RPMI7951 (cell line): ENCODE measurements at regions not wholly inside any gene's neighbourhood (a gene's known extent, or its start where the extent isn't known, plus 50 kb on each side); places are given as distances from the start of the nearest gene placed in this dataset.

ENCODE experiments used
- DNase-seq: peaks from one replicate; pipeline ENCODE4 v3.0.0-alpha.2; 2012; ENCODE audit warnings: low read depth

GRCh38 chr13:104251931-104252330 lies 1185.7 kb upstream of the SLC10A2 start:
- DNase-seq = no peak

- no peak for DNase-seq
Measured at GRCh38 chr13:104246955-104247354, 1180.7 kb upstream of the SLC10A2 start.

GRCh38 chr13:104206450-104207044 lies 1140.3 kb upstream of the SLC10A2 start:
- DNase-seq = no peak

GRCh38 chr13:104204177-104204576 lies 1138.0 kb upstream of the SLC10A2 start:
- DNase-seq = no peak

GRCh38 chr13:104198801-104199200 lies 1132.6 kb upstream of the SLC10A2 start:
- DNase-seq = no peak

GRCh38 chr13:104196611-104197010 lies 1130.4 kb upstream of the SLC10A2 start:
- no peak for DNase-seq

- no peak for DNase-seq
Measured at GRCh38 chr13:104181526-104182231, 1115.5 kb upstream of the SLC10A2 start.

GRCh38 chr13:104170980-104171555 lies 1104.9 kb upstream of the SLC10A2 start:
- DNase-seq = no peak

- no peak for DNase-seq
Measured at GRCh38 chr13:104163866-104164630, 1097.8 kb upstream of the SLC10A2 start.

GRCh38 chr13:104160536-104160935 lies 1094.3 kb upstream of the SLC10A2 start:
- no peak for DNase-seq

GRCh38 chr13:104143760-104144416 lies 1077.7 kb upstream of the SLC10A2 start:
- DNase-seq = no peak

GRCh38 chr13:104140552-104140951 lies 1074.3 kb upstream of the SLC10A2 start:
- no peak for DNase-seq

- no peak for DNase-seq
Measured at GRCh38 chr13:104137416-104137815, 1071.2 kb upstream of the SLC10A2 start.

- DNase-seq = no peak
Measured at GRCh38 chr13:104132849-104133248, 1066.6 kb upstream of the SLC10A2 start.

- DNase-seq = no peak
Measured at GRCh38 chr13:104114101-104114500, 1047.9 kb upstream of the SLC10A2 start.

- no peak for DNase-seq
Measured at GRCh38 chr13:104111031-104111430, 1044.8 kb upstream of the SLC10A2 start.

GRCh38 chr13:104106705-104107393 lies 1040.6 kb upstream of the SLC10A2 start:
- DNase-seq = no peak

- no peak for DNase-seq
Measured at GRCh38 chr13:104105418-104106355, 1039.5 kb upstream of the SLC10A2 start.

- no peak for DNase-seq
Measured at GRCh38 chr13:104099750-104100149, 1033.5 kb upstream of the SLC10A2 start.

- DNase-seq = peak; percentile 14
Measured at GRCh38 chr13:104098421-104098820, 1032.2 kb upstream of the SLC10A2 start.
